Fibroblast of the conjunctiva (primary cell): ENCODE measurements at regions not wholly inside any gene's neighbourhood (a gene's known extent, or its start where the extent isn't known, plus 50 kb on each side); places are given as distances from the start of the nearest gene placed in this dataset.
"Not testable (repeated sequence)": the region's sequence is repeated elsewhere in the genome, so short reads cannot be mapped to it uniquely, and the experiment has no call there.

Experiments
- DNase-seq: peaks from one replicate; pipeline ENCODE4 v3.0.0-alpha.2; 2010; ENCODE audit warnings: low read depth

DNA sequence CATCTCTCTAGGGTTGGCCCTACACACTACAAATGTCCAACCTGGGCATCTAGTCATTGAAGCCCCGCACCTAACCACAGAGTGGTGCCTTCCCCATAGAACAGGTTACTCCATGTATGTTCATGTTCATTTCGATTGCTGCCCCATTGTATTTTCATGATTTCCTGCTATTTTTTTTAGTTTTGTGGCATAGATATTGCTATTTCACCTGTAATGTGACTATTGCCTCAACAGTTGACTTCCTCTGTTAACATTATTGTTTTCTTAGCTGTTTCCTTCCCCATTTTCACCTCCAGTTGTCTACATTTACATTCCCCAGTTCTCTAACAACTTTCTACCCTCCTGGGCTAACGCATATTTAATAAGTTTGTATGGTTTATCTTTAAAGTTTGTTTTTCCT, 137.7 kb upstream of the RBMS3 start:
- DNase-seq, result no peak

DNA sequence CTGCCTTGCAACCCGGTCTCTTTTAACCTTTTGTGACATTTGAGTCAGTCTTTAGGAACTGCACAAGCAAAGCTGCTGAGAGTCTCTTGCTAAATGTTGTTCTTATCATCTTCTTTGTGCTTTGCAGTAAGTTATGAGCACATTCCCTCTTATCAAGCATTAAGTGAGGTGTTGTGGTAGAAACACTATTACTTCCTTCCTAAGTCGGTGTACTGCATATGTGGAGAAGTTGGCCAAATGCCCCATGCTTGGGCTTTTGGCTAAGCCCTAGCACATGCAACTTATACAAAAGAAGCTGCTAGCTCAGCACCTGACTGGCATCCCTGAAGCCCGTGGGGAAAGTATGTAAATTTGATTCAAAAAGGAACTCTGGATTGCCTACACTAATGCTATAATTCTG, 136.5 kb upstream of the RBMS3 start:
- no peak for DNase-seq

DNA sequence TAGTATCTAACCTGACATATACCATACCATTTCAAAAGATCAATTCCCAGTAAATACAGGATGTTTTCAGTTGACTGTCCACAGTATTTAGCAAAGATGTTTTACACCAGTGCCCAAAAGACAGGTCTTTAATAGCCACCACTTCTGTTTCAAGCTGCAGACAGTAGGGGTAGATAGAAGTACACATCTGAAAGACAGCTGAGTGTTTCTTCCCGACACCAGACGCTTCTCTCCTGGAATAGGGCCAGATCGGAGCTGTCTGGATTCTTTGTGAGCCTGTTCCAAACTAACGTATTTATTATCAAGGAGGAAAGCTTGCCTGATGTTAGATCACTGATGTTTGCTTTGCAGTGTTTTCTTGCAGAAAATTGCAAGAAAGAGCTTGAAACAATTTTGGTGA, 136.1 kb upstream of the RBMS3 start:
- DNase-seq, result peak; percentile 61

DNA sequence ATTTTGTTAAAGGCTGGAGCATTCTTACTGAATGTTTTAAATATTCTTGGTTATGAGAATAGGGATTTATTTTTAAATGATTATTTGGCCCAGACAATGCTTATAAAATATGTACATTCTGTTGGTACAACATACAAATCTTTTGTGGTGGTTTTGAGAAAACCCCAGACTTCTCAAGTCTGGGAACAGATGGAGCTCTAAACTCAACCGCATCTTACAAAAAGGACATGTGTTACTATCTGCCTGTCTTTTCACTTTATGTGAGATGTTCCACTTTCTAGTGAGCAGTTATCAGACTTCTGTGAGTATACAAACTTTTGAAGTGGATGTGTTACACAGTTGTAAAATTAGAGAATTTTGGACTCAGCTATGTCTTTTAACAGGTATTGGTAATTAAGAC, 135.5 kb upstream of the RBMS3 start:
- no peak for DNase-seq

DNA sequence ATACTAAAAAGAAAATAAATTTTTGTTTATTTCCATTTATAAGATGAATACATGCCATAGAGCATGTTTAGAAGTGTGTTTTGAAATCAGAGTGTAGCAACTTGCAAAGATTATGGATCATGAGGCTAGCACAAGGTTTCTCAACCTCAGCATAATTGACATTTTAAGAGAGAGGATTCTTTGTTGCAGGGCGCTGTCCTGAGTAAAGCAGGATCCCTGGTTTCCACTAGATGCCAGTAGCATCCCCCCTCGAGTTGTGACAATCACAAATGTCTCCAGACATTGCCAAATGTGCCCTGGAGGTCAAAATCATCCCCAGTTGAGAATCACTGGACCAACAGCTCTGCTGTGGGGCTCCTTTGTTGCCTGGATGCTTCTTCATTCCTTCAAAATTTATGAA, 128.5 kb upstream of the RBMS3 start:
- DNase-seq, result no peak

DNA sequence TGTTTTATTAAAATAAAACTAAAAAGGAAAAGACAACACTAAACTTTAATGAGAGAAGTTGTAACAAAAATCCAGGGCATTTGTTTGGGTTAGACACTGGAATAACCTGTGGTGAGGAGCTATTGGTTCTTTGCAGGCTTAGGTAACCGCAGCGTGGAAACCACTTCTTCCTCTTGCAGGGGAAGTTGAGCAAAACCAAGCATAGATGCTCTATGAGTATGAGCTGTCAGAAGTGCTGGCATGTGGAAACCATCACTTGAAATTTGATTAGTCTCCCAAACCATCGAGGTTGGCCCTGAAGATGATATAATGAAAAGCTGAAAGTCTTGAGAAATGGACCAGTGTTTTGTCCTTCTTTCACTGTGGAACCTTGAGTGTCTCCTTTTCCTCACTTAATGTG, 127.1 kb upstream of the RBMS3 start:
- DNase-seq, result no peak

DNA sequence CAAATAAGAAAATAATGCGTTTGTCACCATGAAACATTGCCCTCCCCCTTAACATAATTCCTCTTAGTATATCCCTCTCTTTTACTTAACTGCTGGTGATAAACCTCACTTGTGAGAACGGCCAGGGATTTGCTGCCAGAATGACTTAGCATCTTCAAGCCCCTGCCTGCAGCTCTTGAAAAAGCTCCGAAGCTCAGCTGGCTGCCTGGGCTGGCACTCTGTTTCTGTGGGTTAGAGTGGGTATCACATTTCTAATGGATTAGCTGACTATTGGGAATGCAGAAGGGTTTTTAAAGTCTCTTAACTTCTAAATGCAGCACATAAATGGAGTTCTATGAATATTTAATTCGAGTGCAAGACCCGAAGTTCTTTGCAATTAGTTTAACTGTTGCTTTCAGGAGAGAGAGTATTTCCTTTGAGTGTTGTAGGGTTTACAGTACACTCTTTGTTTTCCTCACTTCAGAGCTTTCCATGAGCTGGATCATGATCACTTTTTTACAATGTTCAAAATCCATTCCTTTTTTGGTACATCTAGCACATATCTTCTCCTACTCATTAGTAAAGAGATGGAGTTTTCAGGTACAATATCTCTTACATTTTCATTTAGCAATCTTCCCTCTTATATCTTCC, 124.7 kb upstream of the RBMS3 start:
- DNase-seq, result peak; percentile 5

DNA sequence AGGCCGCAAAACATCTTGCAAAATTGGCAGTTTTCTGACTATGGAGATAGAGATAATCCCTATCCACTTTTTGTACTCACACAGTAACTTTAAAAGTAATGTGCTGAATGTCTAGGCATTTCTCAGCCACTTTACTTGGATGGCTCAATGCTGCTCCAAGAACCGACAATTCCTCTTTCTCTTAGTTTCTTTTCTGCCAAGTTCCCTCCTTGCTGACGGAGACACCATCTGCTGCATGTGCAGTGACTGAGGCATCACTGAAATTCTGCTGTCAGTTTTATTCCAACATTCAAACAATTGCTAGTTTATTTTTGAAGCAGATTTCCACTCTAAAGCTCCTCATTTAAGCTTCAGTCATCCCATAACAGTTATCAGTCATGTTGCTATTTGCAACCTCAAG, 116.0 kb upstream of the RBMS3 start:
- no peak for DNase-seq

DNA sequence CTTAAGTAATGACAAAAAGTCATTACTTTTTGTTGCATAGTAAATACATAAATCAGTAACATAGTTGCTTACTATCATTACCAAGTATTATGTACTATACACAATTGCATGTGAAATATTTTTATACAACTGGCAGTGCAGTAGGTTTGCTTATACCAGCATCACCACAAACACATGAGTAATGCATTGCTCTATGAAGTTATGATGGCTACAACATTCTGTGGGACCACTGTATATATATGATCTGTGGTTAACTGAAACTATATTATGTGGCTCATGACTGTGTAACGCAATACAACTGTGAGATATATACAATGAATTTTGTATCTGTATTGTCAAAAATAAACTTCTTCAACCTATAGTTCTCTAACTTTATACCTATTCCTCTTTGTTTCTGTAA, 113.7 kb upstream of the RBMS3 start:
- DNase-seq, result no peak

DNA sequence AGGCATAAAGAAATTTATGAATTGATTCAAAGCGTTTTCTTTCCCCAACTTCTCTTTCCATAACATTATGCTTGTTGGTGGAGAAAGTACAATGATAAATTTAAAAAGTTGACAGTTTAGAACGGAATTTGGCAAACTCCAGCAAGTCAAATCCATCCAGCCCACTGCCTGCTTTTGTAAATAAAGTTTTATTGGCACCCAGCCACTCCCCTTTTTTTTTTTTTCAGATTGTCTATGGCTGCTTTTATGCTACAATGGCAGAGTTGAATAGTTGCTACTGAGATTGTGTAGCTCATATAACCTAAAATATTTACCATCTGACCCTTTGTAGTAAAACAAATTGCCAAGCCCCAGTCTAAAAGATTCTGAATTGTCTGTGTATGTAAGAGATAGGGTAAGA, 112.8 kb upstream of the RBMS3 start:
- no peak for DNase-seq

DNA sequence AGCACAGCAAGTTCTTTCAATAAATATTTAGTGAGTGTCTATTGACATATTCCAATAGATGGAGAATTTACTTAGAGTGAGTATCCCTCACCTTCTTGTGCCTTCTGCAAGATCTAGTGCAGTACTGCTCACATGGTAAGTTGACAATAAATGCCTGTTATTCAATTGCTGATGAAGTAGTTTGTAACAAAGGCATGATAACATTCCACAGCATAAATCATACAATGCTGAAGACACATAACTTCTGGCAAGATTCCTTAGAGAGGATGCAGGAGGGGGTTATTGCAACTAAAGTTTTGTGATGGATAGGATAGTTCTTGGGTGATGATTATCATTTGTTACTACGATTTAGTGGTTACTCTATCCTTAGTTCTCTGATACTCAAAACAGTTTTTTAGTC, 112.2 kb upstream of the RBMS3 start:
- DNase-seq, result no peak

DNA sequence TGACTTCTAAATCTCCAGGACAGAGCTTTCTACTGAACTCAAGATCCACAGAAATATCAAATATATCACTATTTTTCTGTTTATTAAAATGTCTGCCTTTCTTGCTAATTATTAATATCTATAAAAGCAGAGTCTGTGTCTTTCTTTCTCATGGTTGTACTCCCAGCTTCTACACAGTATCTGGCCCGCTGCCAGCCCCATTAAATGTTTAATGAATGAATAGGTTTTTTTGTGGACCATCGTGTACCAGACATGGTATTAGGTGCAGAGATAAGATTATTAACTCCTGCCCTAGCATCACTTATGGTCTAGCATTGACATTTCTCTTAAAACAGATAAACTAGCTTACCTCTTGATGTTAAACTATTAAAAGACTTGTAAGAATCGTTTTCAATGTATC, 111.4 kb upstream of the RBMS3 start:
- no peak for DNase-seq

DNA sequence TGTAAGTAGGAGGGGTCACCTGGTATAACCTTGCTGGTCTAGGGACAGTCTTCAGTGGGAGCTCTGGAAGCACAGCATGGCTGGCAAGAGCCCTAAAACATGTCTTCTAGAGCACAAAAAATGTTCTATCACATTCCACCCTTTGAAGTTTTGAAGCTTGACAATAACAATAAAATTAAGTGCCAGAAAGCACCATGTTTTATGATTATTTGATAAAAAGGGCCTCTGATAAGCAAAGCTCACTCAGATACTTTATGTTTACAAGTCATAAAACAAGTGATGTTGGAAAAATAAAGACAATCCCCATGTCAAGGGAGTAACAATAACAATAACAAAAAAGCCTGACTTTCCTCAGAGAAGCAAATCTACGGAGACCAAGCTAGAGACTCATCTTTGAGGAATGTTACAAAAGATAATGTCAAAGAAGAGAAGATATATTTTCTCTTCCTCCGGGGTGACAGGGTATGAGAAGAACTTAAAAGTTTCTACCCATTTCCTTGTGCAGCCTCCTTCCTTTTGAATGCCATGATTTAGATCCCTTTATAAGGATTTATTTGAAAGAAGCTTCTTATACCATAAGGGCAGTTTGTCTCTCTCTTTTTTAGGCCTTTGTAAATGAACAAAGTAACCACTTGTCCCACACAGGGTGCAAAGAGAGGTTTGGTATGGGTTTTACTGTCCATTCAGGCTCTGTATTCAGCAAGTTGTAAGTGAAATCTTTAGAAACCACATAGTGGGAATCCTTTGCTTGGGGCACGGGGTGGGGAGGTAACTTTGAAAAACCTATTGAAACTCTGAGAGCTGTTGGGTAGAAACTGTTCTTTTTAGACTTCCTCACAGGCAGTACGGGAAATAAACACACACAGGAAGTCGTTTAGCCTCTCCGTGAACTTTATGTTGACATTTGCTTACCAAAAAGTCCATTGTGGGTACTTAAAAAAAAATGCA, 109.6 kb upstream of the RBMS3 start:
- DNase-seq, result no peak

DNA sequence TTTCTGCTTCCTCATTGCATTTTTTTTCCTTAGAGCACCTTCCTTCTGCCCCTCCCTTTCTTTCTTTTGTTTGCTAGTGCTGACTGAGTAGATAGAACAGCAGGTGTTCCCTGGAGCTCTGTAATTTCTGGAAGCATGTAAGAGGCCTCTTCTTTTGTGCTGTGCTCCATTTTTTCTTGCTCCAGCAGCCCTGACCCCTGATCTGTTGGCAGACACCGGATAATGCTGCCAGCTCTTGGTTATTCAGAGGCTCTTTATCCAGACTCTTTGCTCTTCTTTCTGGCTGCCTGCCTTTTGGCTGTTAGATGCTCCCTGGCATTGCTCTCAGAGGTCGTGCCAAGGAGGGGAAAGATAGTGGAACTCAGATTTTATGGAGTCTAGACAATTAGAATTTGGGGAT, 104.4 kb upstream of the RBMS3 start:
- no peak for DNase-seq

DNA sequence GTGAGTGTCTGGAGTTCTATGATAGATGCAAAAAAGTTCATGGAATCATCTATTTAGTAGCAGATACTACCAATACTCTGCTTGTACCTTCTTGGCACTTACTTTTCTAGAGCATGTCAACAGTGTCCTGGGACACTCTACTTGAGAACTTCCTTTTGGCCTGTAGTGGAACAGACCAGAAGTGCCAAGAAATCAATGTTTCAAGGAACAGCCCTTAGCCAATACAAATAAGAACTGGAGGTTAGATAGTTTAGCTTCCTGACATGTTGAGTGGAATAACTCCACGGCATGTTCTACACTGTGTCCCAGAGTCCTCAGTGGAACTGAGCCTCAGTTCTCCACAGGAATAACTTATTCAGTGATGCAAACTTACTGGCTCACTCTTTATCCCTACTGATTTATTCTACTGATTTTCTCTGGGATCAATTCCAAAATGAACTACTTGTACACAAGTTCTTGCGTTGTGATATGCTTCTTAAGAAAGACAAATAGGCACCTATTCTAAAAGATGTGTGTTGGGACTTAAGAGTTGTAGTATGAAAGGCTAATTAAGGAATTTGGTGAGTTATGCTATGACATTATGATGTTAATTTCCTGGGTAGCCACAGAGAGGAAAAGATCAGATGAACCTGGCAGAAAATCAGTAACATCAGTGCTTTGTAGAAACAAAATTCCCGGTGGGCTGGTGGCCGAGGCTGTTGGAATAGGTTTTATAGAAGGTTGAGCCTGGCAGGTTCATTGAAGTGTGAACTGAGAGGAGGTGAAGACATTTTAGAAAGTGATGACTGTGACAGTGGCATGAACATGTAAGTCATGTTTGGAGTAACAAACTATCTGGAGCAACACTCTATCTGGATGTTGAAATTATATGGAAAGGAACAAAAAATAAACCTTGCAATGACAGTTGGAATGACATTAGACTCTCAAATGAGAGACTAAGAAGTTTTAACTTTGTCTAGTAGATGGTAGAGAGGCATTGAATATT, 101.8 kb upstream of the RBMS3 start:
- DNase-seq, result no peak

DNA sequence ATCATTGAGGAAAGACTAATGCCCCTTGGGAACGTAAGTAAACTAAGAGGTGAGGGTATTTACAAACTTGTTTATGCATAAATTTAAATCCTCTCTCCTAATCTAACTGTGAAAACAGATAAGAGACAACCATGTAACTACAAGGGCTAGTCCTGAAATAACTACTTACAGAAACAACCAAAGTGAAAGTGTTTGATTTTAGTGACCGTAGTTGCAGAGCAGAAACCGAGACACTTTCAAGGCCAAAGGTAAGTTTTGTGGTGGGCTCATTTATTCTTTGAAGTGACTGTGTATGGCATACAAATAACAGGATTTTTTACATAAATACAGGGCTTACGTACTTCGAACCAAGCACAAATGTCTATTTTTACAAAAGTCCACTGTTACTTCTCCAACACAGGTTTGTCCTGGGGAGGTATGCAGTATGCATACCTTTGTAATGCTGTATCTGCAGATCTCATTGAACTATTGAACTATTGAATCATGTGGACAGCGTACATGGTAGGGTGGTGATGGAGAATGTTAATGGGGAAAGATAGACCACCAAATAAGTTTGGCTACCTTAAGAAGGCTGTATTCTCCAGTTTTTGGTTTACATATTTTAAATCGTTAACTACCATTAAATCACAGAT, 99.6 kb upstream of the RBMS3 start:
- no peak for DNase-seq

DNA sequence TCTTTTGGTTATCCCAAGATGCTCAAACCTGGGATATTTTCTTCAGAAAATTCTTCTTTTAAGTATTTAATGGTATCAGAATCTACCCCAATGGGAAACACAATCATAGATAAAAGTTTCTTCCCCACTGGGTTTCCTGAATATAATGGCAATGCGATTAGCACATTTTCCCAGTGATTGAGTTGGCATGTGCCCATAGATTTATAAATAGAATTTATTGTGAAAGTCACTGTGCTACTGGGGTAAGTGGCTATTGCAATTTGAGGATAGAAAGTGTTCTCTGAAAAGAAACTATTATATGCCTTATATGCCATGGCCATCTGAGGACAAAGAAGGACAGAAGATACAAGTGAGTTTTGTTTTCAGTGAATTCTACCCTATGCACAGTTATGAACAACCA, 99.0 kb upstream of the RBMS3 start:
- no peak for DNase-seq

DNA sequence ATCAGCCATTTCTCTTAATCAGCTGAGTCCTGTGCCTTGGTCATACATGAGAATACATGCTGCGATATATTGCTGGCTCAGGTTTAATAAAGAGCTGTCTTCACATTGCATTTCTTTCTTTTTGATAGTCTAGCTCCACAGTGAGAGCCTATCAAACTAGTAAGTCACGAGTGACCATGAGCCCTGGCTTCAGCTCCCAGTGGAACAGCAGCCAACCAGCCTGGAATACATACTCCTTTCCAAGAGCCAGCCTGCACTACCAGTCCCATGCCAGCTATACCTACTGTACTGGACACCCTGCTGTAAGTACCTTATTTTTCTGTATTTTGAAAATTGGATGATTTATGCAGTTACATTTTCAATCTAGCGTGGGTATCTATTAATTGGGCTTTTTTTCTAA, 98.0 kb upstream of the RBMS3 start:
- DNase-seq, result not testable (repeated sequence)

DNA sequence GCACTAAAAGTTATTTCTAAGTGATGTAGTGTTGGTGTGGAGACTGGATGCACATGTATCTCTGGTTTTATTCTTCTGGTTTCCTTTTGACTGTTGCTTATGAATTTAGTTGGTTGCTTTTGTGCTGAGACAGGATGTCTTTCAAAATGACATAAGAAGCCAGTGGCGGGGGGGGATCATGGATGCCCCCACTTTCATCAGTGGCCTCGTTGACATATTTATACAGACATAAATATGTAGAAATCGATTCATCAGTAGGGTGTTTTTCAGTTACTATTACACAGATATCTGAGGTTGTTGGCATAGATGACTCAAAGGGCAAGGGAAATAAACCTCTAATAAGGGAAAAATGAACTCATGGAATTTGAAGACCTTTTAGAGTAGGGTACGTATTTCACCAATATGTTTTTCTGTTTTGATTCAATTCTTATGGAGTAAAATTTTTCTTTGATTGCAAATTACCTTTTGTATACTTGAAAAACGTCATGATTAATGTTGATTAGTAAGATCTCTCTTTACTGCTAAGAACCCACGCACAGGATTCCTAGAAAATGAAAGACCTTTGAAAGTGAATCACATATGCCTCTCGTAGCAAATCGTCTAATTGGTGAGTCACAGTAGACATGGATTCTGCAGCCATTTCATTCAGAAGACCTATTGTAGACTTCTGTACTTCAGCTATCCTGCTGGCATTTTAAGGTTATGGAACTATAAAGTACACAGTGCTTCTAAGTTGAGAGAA, 97.4 kb upstream of the RBMS3 start:
- DNase-seq, result peak; percentile 13

DNA sequence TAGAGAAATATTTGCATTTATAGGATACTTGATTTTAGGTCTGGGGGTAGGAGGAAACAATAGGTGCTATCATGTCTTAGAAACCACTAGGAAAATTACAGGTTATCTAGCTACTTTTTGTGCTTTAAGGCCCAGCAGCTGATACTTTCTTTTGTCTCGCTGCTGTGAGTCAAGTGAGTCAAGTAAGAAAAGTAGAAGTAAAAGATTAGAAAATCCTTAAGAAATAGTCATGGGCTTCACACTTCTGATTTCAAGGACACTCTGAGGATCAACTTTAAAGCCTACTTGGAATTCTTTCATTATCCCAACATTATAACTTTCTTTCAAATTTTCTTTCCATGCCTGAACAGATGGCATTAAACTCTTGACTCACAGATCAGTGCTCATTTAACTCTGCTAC, 95.2 kb upstream of the RBMS3 start:
- DNase-seq, result no peak

DNA sequence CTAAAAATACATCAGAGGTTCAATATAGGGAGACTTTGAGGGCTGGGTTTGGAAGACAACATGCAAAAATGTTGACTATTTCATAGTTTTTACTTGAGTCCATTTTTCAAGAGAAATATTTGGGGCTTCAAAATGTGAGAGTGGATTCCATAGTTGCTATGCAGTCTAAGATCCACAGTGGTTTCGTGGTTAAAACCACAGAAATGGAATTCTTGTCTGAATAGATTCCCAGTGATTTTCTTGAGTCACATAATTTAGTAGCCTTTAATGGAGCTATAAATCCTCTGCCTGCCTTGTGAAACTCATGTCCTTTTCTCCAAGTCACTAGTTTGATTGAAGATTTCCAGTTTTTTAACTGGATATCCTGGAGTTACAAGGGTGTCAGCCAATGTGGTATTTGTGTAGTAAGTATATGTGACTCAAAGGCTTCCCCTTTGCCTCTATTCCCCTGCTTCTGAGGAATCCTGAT, 94.7 kb upstream of the RBMS3 start:
- peak; percentile 21 for DNase-seq
